RPMI8226 (cell line): ENCODE measurements at regions not wholly inside any gene's neighbourhood (a gene's known extent, or its start where the extent isn't known, plus 50 kb on each side); places are given as distances from the start of the nearest gene placed in this dataset.
"Not testable (repeated sequence)": the region's sequence is repeated elsewhere in the genome, so short reads cannot be mapped to it uniquely, and the experiment has no call there.

ENCODE experiments used
- DNase-seq: peaks from one replicate; pipeline ENCODE4 v3.0.0-alpha.2; 2015

GRCh38 chr6:51159260-51159659, 340.6 kb downstream of the TFAP2B start:
- not testable (repeated sequence) for DNase-seq

- no peak for DNase-seq
These were observed 343.1 kb downstream of the TFAP2B start for GRCh38 chr6:51161752-51162151.

GRCh38 chr6:51163843-51164529, 345.3 kb downstream of the TFAP2B start:
- no peak for DNase-seq

- DNase-seq: no peak
These were observed 348.2 kb downstream of the TFAP2B start for GRCh38 chr6:51166914-51167313.

GRCh38 chr6:51167468-51167867, 348.8 kb downstream of the TFAP2B start:
- no peak for DNase-seq

GRCh38 chr6:51182827-51183226, 364.2 kb downstream of the TFAP2B start:
- no peak for DNase-seq

GRCh38 chr6:51184046-51184445, 365.4 kb downstream of the TFAP2B start:
- DNase-seq: no peak

- DNase-seq: not testable (repeated sequence)
These were observed 374.5 kb downstream of the TFAP2B start for GRCh38 chr6:51193163-51193562.

GRCh38 chr6:51199105-51199552, 380.5 kb downstream of the TFAP2B start:
- DNase-seq: no peak

GRCh38 chr6:51199733-51200260, 381.1 kb downstream of the TFAP2B start:
- DNase-seq: no peak

- DNase-seq: no peak
These were observed 382.0 kb downstream of the TFAP2B start for GRCh38 chr6:51200676-51201075.

GRCh38 chr6:51202653-51203052, 384.0 kb downstream of the TFAP2B start:
- DNase-seq: not testable (repeated sequence)

- no peak for DNase-seq
These were observed 384.8 kb downstream of the TFAP2B start for GRCh38 chr6:51203504-51203903.

GRCh38 chr6:51206686-51207085, 388.0 kb downstream of the TFAP2B start:
- not testable (repeated sequence) for DNase-seq

GRCh38 chr6:51209651-51210050, 391.0 kb downstream of the TFAP2B start:
- no peak for DNase-seq

GRCh38 chr6:51213811-51214210, 395.1 kb downstream of the TFAP2B start:
- no peak for DNase-seq

- no peak for DNase-seq
These were observed 395.8 kb downstream of the TFAP2B start for GRCh38 chr6:51214442-51214841.

- DNase-seq: no peak
These were observed 399.5 kb downstream of the TFAP2B start for GRCh38 chr6:51218181-51218580.

GRCh38 chr6:51224580-51225240, 406.0 kb downstream of the TFAP2B start:
- not testable (repeated sequence) for DNase-seq

- no peak for DNase-seq
These were observed 422.7 kb downstream of the TFAP2B start for GRCh38 chr6:51241376-51241775.

GRCh38 chr6:51249798-51250197, 431.1 kb downstream of the TFAP2B start:
- DNase-seq: no peak

- no peak for DNase-seq
These were observed 431.6 kb downstream of the TFAP2B start for GRCh38 chr6:51250317-51250716.

GRCh38 chr6:51257938-51258337, 439.3 kb downstream of the TFAP2B start:
- no peak for DNase-seq

- no peak for DNase-seq
These were observed 441.3 kb downstream of the TFAP2B start for GRCh38 chr6:51260003-51260402.
